ENCODE measurements at regions not wholly inside any gene's neighbourhood (a gene's known extent, or its start where the extent isn't known, plus 50 kb on each side); places are given as distances from the start of the nearest gene placed in this dataset.
"Not testable (repeated sequence)": the region's sequence is repeated elsewhere in the genome, so short reads cannot be mapped to it uniquely, and the experiment has no call there.

GRCh38 chr7:13817230-13817629 lies 172.2 kb downstream of the ETV1 start:
- H3K27me3 ChIP-seq (ENCODE audit: insufficient read depth, low read length, poor library complexity); H3K4me2 ChIP-seq (ENCODE audit: insufficient read depth, low read length); DNase-seq; H3K4me1 ChIP-seq (ENCODE audit: insufficient read depth, low read length); ATAC-seq (ENCODE audit: insufficient read depth, low read depth); H2AFZ ChIP-seq (ENCODE audit: low read depth, low read length); H3K79me2 ChIP-seq (ENCODE audit: insufficient read depth, low read length); H4K20me1 ChIP-seq (ENCODE audit: insufficient read depth, low read length); H3K4me3 ChIP-seq (ENCODE audit: low read depth in 1 of 2, low read length in 2 of 2); H3K27ac ChIP-seq (ENCODE audit: low read length); H3K9ac ChIP-seq (ENCODE audit: low read depth, low read length); H3K9me3 ChIP-seq (ENCODE audit: insufficient read depth, low read length, severe bottlenecking); H3K36me3 ChIP-seq (ENCODE audit: insufficient read depth, low read length): not testable (repeated sequence)

- H3K9me3 ChIP-seq (ENCODE audit: insufficient read depth, low read length, severe bottlenecking) = no peaks in the 10 kb centered on the region
- H4K20me1 ChIP-seq (ENCODE audit: insufficient read depth, low read length) = no peaks in the 10 kb centered on the region
- no peaks in the 10 kb centered on the region for H3K4me1 ChIP-seq (ENCODE audit: insufficient read depth, low read length)
- DNase-seq = no peak
- no peak overlapping the region for H3K4me3 ChIP-seq (ENCODE audit: low read depth in 1 of 2, low read length in 2 of 2)
- no peaks in the 10 kb centered on the region for H3K27me3 ChIP-seq (ENCODE audit: insufficient read depth, low read length, poor library complexity)
- no peak overlapping the region for H3K9ac ChIP-seq (ENCODE audit: low read depth, low read length)
- H3K27ac ChIP-seq (ENCODE audit: low read length) = no peak overlapping the region
- H3K79me2 ChIP-seq (ENCODE audit: insufficient read depth, low read length) = no peaks in the 10 kb centered on the region
- TF ChIP-seq EZH2 (IDR thresholded peaks at IDR 0.05; ENCODE audit: borderline replicate concordance, low read depth, low read length, severe bottlenecking) (no peak), CTCF (IDR thresholded peaks at IDR 0.05; ENCODE audit: borderline replicate concordance, extremely low read depth, low read length, poor library complexity, severe bottlenecking) (no peak)
- H3K36me3 ChIP-seq (ENCODE audit: insufficient read depth, low read length) = no peaks in the 10 kb centered on the region
- H2AFZ ChIP-seq (ENCODE audit: low read depth, low read length) = no peak overlapping the region
- no peak overlapping the region for H3K4me2 ChIP-seq (ENCODE audit: insufficient read depth, low read length)
- no peak for ATAC-seq (ENCODE audit: insufficient read depth, low read depth)
Measured at GRCh38 chr7:13821152-13821787, 168.2 kb downstream of the ETV1 start.

- DNase-seq = no peak
- Histone ChIP-seq H2AFZ (ENCODE audit: low read depth, low read length) (no peak overlapping the region), H3K4me1 (ENCODE audit: insufficient read depth, low read length) (no peaks in the 10 kb centered on the region), H3K4me3 (ENCODE audit: low read depth in 1 of 2, low read length in 2 of 2) (no peak overlapping the region), H3K9ac (ENCODE audit: low read depth, low read length) (no peak overlapping the region), H3K36me3 (ENCODE audit: insufficient read depth, low read length) (no peaks in the 10 kb centered on the region), H3K9me3 (ENCODE audit: insufficient read depth, low read length, severe bottlenecking) (no peaks in the 10 kb centered on the region), H3K27me3 (ENCODE audit: insufficient read depth, low read length, poor library complexity) (no peaks in the 10 kb centered on the region), H3K79me2 (ENCODE audit: insufficient read depth, low read length) (no peaks in the 10 kb centered on the region), H3K27ac (ENCODE audit: low read length) (no peak overlapping the region), H4K20me1 (ENCODE audit: insufficient read depth, low read length) (no peaks in the 10 kb centered on the region), H3K4me2 (ENCODE audit: insufficient read depth, low read length) (no peak overlapping the region)
- ATAC-seq (ENCODE audit: insufficient read depth, low read depth) = no peak
- TF ChIP-seq CTCF (IDR thresholded peaks at IDR 0.05; ENCODE audit: borderline replicate concordance, extremely low read depth, low read length, poor library complexity, severe bottlenecking) = no peak
- TF ChIP-seq EZH2 (IDR thresholded peaks at IDR 0.05; ENCODE audit: borderline replicate concordance, low read depth, low read length, severe bottlenecking) = no peak
Measured at GRCh38 chr7:13822678-13823077, 166.8 kb downstream of the ETV1 start.

- H3K4me1 ChIP-seq (ENCODE audit: insufficient read depth, low read length) = no peaks in the 10 kb centered on the region
- H3K4me3 ChIP-seq (ENCODE audit: low read depth in 1 of 2, low read length in 2 of 2) = no peak overlapping the region
- no peak for DNase-seq
- H3K79me2 ChIP-seq (ENCODE audit: insufficient read depth, low read length) = no peaks in the 10 kb centered on the region
- H3K27me3 ChIP-seq (ENCODE audit: insufficient read depth, low read length, poor library complexity) = no peaks in the 10 kb centered on the region
- TF ChIP-seq CTCF (IDR thresholded peaks at IDR 0.05; ENCODE audit: borderline replicate concordance, extremely low read depth, low read length, poor library complexity, severe bottlenecking) = no peak
- no peak overlapping the region for H3K4me2 ChIP-seq (ENCODE audit: insufficient read depth, low read length)
- no peak overlapping the region for H3K9ac ChIP-seq (ENCODE audit: low read depth, low read length)
- H3K9me3 ChIP-seq (ENCODE audit: insufficient read depth, low read length, severe bottlenecking) = no peaks in the 10 kb centered on the region
- no peak overlapping the region for H2AFZ ChIP-seq (ENCODE audit: low read depth, low read length)
- no peak for ATAC-seq (ENCODE audit: insufficient read depth, low read depth)
- no peaks in the 10 kb centered on the region for H3K36me3 ChIP-seq (ENCODE audit: insufficient read depth, low read length)
- no peak overlapping the region for H3K27ac ChIP-seq (ENCODE audit: low read length)
- no peaks in the 10 kb centered on the region for H4K20me1 ChIP-seq (ENCODE audit: insufficient read depth, low read length)
Measured at GRCh38 chr7:13826752-13827151, 162.7 kb downstream of the ETV1 start.

Measured in DND-41 (cell line).